GM18505 (cell line): ENCODE measurements at regions not wholly inside any gene's neighbourhood (a gene's known extent, or its start where the extent isn't known, plus 50 kb on each side); places are given as distances from the start of the nearest gene placed in this dataset.
"Not testable (repeated sequence)": the region's sequence is repeated elsewhere in the genome, so short reads cannot be mapped to it uniquely, and the experiment has no call there.

Experiments used
- ATAC-seq: cut with Tn5 transposase; IDR thresholded peaks from one replicate; pipeline ENCODE4 v1.9.1; 2021; ENCODE audit not compliant: unreplicated experiment
- POLR2A ChIP-seq: IDR thresholded peaks from 4 replicates; pipeline ENCODE4 v1.6.1; 2011; ENCODE audit warnings: borderline replicate concordance; ENCODE audit not compliant: insufficient read depth, insufficient read length; ENCODE audit errors: extremely low read depth

- TF ChIP-seq POLR2A = no peak
- ATAC-seq = no peak
Observed at GRCh38 chr2:35962585-35963146, 392.9 kb upstream of the CRIM1 start.

GRCh38 chr2:35960596-35960995 lies 395.0 kb upstream of the CRIM1 start:
- TF ChIP-seq POLR2A = no peak

GRCh38 chr2:35957053-35957452 lies 398.5 kb upstream of the CRIM1 start:
- ATAC-seq = not testable (repeated sequence)

More at GRCh38 chr2:35960596-35960995, 395.0 kb upstream of the CRIM1 start:
- ATAC-seq = no peak

- ATAC-seq = no peak
- TF ChIP-seq POLR2A = no peak
Observed at GRCh38 chr2:35946478-35946877, 409.1 kb upstream of the CRIM1 start.

- no peak for ATAC-seq
- TF ChIP-seq POLR2A = no peak
Observed at GRCh38 chr2:35938838-35939237, 416.7 kb upstream of the CRIM1 start.

- ATAC-seq = no peak
- TF ChIP-seq POLR2A = no peak
Observed at GRCh38 chr2:35933031-35933430, 422.5 kb upstream of the CRIM1 start.

- ATAC-seq = no peak
- no peak for TF ChIP-seq POLR2A
Observed at GRCh38 chr2:35932276-35932963, 423.2 kb upstream of the CRIM1 start.

GRCh38 chr2:35931626-35932025 lies 424.0 kb upstream of the CRIM1 start:
- no peak for ATAC-seq
- TF ChIP-seq POLR2A = no peak

GRCh38 chr2:35931115-35931514 lies 424.5 kb upstream of the CRIM1 start:
- no peak for ATAC-seq
- no peak for TF ChIP-seq POLR2A

- no peak for ATAC-seq
- no peak for TF ChIP-seq POLR2A
Observed at GRCh38 chr2:35929551-35929950, 426.0 kb upstream of the CRIM1 start.

GRCh38 chr2:35920061-35920460 lies 435.5 kb upstream of the CRIM1 start:
- no peak for ATAC-seq

GRCh38 chr2:35915261-35915660 lies 440.3 kb upstream of the CRIM1 start:
- TF ChIP-seq POLR2A = no peak
- ATAC-seq = no peak

More at GRCh38 chr2:35920061-35920460, 435.5 kb upstream of the CRIM1 start:
- TF ChIP-seq POLR2A = no peak

- ATAC-seq = no peak
- no peak for TF ChIP-seq POLR2A
Observed at GRCh38 chr2:35891936-35892335, 463.6 kb upstream of the CRIM1 start.

GRCh38 chr2:35891528-35891927 lies 464.1 kb upstream of the CRIM1 start:
- no peak for ATAC-seq
- no peak for TF ChIP-seq POLR2A
